Epithelial cell of esophagus (primary cell): ENCODE measurements at regions not wholly inside any gene's neighbourhood (a gene's known extent, or its start where the extent isn't known, plus 50 kb on each side); places are given as distances from the start of the nearest gene placed in this dataset.

Experiments
- DNase-seq: peaks from one replicate; pipeline ENCODE4 v3.0.0; 2010; ENCODE audit warnings: low read depth
- H3K4me3 ChIP-seq: 2 replicates; pipeline ENCODE4 v1.5.1; 2011; ENCODE audit warnings: mild to moderate bottlenecking, low read length, control low read depth
- TF ChIP-seq, protein P1 (sequence below): IDR thresholded peaks from 2 replicates; pipeline ENCODE4 v1.5.1; 2011; ENCODE audit warnings: low read depth, mild to moderate bottlenecking, low read length, control low read depth, inconsistent platforms; ENCODE audit not compliant: insufficient read depth; ENCODE audit errors: missing control alignments

DNA sequence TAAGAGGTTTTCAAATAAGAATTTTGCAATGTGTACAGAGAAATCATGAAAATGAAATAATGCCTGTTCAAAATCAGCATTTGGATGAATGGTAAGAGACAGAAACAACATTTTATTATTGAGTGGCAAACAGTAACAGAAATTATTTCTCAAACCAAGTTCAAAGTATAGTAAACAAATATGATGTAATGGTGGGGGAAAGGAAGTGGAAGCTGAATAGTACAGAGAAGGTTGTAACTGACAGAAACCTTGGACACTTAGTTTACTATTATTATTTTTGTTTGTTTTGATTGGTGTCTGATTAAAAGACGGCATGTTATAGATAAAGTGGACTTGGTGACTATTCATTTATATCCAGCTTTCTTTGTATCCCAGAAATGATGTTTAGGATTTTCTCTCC lies 1637.4 kb upstream of the ACVR2A start:
- TF ChIP-seq, protein P1, sequence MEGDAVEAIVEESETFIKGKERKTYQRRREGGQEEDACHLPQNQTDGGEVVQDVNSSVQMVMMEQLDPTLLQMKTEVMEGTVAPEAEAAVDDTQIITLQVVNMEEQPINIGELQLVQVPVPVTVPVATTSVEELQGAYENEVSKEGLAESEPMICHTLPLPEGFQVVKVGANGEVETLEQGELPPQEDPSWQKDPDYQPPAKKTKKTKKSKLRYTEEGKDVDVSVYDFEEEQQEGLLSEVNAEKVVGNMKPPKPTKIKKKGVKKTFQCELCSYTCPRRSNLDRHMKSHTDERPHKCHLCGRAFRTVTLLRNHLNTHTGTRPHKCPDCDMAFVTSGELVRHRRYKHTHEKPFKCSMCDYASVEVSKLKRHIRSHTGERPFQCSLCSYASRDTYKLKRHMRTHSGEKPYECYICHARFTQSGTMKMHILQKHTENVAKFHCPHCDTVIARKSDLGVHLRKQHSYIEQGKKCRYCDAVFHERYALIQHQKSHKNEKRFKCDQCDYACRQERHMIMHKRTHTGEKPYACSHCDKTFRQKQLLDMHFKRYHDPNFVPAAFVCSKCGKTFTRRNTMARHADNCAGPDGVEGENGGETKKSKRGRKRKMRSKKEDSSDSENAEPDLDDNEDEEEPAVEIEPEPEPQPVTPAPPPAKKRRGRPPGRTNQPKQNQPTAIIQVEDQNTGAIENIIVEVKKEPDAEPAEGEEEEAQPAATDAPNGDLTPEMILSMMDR: no peak
- no peak for DNase-seq
- no peak overlapping the region for H3K4me3 ChIP-seq

GRCh38 chr2:146203064-146203624 lies 1641.7 kb upstream of the ACVR2A start:
- TF ChIP-seq, protein P1: no peak

DNA sequence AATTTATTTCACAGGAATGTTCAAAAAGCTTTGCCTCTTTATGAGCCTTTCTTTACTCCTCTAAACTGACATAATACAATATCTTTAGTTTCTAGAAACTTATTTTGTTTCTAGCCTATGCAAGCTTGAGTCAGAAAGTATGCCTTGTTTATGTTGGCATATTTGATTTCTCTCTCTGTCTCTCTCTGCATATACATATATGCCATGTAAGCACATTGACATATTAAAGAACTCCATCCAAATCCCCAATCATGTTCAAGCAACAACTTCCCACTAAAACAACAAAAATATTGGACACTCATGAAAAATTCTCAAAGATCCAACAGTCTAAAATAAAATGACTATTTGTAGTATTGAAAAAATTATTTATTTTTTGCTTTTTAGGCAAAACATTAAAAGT lies 1651.2 kb upstream of the ACVR2A start:
- no peak overlapping the region for H3K4me3 ChIP-seq
- DNase-seq: no peak
- TF ChIP-seq, protein P1: no peak

More at GRCh38 chr2:146203064-146203624, 1641.7 kb upstream of the ACVR2A start:
- H3K4me3 ChIP-seq: no peak overlapping the region
- no peak for DNase-seq

DNA sequence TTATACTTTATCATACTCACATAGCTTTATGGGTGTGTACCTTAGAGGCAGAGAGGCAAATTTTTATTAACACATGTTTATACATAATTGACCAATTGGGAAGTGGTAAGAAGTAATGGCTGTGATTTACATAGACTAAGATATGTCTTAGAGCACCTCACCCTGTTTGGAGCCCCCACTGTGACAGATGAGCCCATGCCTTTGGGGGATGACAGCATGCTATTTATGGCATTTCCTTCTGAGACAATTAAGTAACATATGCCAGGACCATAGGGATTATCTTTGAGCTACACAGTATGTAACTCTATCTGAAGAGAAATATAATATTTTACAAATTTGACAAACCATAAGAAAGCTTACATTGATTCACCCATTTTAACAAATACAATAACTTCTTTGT lies 1655.3 kb upstream of the ACVR2A start:
- DNase-seq: no peak
- TF ChIP-seq, protein P1: no peak
- no peak overlapping the region for H3K4me3 ChIP-seq

DNA sequence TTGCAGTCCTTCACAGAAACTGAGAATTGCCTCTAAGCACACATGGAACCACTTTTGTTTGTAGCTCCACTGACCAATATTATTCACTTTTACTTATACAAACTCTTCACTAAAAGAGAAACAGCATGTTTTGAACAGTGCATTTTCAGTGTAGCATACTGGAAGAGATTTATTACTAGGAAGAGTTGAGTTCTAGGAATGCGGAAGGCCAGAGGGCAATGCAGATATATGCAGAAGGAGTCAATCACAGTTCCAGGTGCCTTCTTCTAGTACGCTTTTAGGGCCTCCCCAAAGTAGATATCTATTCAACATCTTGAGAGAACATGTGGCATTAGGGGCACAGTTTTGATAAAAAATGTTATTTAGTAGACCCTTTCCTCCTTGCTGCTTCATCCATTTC lies 1654.0 kb upstream of the ZEB2 start:
- H3K4me3 ChIP-seq: no peak overlapping the region
- TF ChIP-seq, protein P1: no peak
- no peak for DNase-seq

DNA sequence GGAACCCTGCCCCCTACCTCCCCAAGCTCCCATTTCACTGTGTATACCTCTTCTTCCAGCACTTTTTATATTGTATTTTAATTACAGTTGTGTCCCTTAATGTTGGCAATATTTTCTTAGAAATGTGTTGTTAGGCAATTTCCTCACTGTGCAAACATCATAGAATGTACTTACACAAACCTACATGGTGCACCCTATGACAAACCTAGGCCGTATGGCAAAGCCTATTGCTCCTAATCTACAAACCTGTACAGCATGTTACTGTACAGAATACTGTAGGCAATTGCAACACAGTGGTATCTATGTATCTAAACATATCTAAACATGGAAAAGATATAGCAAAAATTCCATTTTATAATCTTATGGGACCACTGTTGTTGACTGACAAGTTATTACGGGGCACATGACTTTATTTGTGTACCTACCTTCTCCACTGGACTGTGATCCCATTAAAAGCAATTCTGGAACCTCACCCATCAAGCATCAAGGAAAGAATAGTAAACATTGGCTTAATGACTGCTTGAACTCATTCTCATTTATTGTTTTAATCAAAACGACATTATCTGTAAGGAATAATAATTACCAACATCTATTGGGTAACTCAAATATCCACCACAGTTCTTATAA lies 1641.5 kb upstream of the ZEB2 start:
- H3K4me3 ChIP-seq: no peak overlapping the region
- no peak for DNase-seq
- TF ChIP-seq, protein P1: no peak
